VCaP (cell line): ENCODE measurements at regions not wholly inside any gene's neighbourhood (a gene's known extent, or its start where the extent isn't known, plus 50 kb on each side); places are given as distances from the start of the nearest gene placed in this dataset.

Experiments used
- H3K27ac ChIP-seq: fragments of 450-650 bp; 2 replicates; pipeline ENCODE4 v1.5.1; 2017
- CTCF ChIP-seq: fragments of 450-650 bp; conservative IDR thresholded peaks from 2 replicates; pipeline ENCODE4 v1.5.1; 2017; ENCODE audit warnings: mild to moderate bottlenecking, moderate library complexity

GRCh38 chr3:117304681-117305080 lies 595.1 kb downstream of the TUSC7 start:
- no peak overlapping the region for H3K27ac ChIP-seq
- TF ChIP-seq CTCF: no peak

DNA sequence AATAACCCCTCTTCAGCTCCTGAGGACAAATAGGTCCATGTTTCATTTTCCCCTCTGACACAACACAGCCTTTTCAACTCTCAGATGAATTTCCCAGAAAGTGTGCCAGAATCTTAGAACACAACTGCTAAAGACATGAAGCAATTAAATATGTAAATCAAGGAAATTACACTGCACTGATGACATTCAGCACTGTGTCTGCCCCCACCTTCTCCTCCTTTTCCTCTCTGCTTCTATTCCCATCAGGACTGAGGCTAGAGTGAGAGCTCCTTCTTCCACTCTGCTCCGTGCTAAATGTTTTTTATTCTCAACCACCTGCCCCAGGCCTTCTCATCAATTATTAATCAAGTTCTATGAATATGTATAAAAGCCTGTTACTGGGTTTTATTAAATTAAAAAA lies 596.1 kb downstream of the TUSC7 start:
- TF ChIP-seq CTCF: no peak
- no peak overlapping the region for H3K27ac ChIP-seq

GRCh38 chr3:117306299-117306698 lies 596.7 kb downstream of the TUSC7 start:
- no peak for TF ChIP-seq CTCF

GRCh38 chr3:117308353-117308752 lies 598.8 kb downstream of the TUSC7 start:
- H3K27ac ChIP-seq: no peak overlapping the region
- no peak for TF ChIP-seq CTCF

More at GRCh38 chr3:117306299-117306698, 596.7 kb downstream of the TUSC7 start:
- H3K27ac ChIP-seq: no peak overlapping the region

DNA sequence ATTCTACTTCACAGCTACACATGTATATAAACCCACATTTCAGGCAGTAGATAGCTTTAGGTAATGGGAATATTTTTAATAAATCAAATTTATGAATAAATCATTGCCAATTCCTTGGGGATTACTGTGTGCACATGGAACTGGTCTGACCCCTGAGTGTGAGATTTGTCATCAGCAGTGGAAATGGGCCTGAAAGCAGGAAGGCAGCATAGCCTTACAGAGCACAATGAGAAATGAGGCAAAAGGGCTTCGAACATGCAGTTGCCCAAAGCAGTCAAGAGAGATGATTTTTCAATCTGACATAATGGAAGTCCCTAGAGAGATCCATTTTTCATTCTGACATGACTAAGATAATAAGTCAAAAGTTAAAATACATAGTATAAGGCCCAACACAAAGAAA lies 599.2 kb downstream of the TUSC7 start:
- H3K27ac ChIP-seq: no peak overlapping the region
- no peak for TF ChIP-seq CTCF

- H3K27ac ChIP-seq: no peak overlapping the region
- no peak for TF ChIP-seq CTCF
Measured at GRCh38 chr3:117310536-117310935, 601.0 kb downstream of the TUSC7 start.

DNA sequence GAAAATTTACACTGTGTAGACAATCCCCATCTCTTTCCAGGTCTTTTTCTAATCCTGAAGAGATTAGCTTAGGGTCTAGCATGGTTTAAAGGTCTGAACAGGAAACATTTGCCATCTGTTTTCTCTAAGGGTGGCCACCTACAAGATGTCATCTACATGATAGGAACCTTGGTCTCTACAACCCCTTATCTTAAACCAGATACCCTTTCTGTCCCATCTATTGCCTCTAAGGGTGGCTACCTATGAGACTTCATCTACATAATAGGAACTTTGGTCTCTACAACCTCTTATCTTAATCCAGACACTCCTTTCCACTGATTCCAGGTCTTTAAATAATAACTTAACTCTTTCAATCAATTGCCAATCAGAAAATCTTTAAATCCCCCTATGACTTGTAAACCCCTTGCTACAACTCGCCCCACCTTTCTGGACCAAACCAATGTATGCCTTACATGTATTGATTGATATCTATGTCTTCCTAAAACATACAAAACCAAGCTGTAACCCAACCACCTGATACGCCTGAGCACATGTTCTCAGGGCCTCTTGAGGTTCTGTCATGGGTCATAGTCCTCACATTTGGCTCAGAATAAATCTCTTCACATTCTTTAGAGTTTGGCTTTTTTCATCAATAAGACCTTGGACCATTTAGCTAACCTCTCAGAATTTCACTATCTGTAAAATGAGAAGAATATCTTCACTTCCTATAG lies 605.0 kb downstream of the TUSC7 start:
- TF ChIP-seq CTCF: no peak
- H3K27ac ChIP-seq: no peak overlapping the region
